HG02870 (cell line): ENCODE measurements at regions not wholly inside any gene's neighbourhood (a gene's known extent, or its start where the extent isn't known, plus 50 kb on each side); places are given as distances from the start of the nearest gene placed in this dataset.
"Not testable (repeated sequence)": the region's sequence is repeated elsewhere in the genome, so short reads cannot be mapped to it uniquely, and the experiment has no call there.

Source experiments
- ATAC-seq: cut with Tn5 transposase; IDR thresholded peaks from one replicate; pipeline ENCODE4 v1.9.1; 2021; ENCODE audit warnings: mild to moderate bottlenecking, moderate library complexity; ENCODE audit not compliant: unreplicated experiment

DNA sequence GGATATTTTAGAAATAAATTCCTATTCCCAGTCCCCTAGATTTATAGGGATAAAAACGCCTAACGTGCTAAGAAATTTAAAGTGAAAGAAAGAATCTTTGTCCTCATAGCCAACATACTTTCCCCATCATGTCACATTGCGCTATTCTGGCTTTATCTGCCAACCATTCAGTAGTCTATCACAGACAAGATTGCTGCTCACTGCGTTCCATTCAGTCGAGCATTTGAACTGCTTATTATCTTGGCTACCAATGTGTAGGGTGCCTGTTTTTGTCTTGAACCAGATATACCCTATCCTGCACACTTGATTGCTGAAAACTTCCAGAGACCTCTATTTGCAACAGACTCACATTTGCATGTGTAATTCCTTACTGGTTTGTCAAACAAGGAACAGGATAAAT is 751.5 kb downstream of the EPHA7 start:
- no peak for ATAC-seq

DNA sequence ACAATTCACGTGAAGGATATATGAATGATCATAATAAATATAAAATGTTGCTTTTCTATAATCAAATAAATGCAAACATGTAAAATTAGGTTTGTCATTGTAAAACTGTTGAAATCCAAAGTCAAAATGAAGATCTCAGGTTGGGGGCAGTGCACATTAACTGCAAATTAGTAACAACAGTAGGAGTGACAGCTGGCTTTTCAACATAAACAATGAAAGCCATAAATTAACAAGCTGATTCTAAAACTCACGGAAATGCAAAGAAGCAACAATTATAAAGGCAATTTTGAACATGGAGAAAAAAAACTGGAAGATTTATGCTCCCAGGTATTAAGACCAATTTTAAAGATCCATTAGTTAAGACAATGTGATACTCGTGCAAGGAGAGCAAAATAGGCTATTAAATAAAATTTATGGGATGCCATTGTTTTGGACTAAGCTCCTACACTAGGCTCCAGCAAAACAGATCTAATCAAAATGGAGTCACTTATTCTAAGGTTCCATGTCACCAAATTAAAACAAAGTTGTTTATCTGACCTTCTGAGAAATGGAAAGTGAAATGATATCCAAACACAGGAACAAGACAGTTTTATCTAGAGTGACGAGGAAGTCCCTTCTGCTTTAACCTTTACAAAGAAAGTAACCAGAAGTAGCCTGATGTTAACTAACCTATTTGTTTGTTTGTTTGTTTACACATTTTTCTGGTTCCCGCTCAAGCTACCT is 770.8 kb downstream of the EPHA7 start:
- no peak for ATAC-seq

- ATAC-seq = no peak
Measured at GRCh38 chr6:92647630-92648029, 771.7 kb downstream of the EPHA7 start.

GRCh38 chr6:92644104-92644791 is 775.1 kb downstream of the EPHA7 start:
- ATAC-seq = not testable (repeated sequence)

- ATAC-seq = no peak
Measured at GRCh38 chr6:92635553-92636153, 783.7 kb downstream of the EPHA7 start.

GRCh38 chr6:92634561-92634960 is 784.8 kb downstream of the EPHA7 start:
- ATAC-seq = no peak

DNA sequence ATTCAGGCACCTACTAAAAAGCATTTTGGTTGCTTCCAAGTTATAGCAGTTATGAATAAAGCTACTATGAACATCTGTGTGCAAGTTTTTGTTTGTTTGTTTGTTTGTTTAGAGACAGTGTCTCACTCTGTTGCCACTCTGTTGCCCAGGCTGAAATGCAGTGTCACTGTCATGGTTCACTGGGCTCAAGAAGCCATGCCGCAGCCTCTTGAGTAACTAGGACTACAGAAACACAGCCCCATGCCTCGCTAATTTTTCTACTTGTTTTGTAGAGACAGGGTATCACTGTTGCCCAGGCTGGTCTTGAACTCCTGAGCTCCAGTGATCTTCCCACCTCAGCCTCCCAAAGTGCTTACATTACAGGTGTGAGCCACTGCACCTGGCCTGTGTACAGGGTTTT is 795.9 kb downstream of the EPHA7 start:
- no peak for ATAC-seq

- ATAC-seq = no peak
Measured at GRCh38 chr6:92617721-92618120, 801.6 kb downstream of the EPHA7 start.

GRCh38 chr6:92608751-92609150 is 810.6 kb downstream of the EPHA7 start:
- ATAC-seq = no peak

DNA sequence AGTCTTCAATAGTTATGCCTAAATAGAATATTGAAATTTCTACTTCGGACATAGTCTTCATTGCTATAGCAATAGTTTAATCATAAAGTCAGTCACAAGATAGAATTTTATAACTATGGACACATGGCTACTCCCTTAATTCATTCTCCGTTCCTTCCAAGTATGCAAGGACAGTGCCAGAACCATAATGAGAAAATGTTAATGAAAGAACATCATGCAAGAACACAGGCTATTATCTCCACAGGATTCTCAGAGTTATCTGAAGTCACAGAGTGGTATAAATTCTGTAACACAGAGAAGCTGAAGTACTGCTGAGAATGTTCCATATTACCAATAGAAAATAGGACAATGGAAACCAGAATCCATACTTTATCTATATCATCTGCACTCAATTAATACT is 826.2 kb downstream of the EPHA7 start:
- ATAC-seq = no peak

DNA sequence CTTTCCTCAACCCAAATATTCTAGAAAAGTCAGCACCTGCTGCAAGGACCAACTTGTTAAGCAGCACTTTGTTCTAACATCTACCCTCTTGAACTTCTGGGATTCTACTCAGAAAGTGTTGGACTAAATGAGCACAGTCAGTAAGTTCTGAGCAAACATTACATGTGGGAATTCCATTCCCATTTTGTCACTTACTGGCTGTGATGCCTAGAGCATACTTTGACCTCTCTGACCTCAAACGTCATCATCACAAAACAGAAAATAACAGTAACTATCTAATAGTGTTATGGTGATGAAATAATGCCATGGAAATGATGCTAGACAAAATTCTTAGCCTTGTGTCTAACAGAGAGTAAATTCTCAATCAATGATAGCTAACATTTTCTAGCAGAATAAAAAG is 829.4 kb downstream of the EPHA7 start:
- ATAC-seq = no peak

DNA sequence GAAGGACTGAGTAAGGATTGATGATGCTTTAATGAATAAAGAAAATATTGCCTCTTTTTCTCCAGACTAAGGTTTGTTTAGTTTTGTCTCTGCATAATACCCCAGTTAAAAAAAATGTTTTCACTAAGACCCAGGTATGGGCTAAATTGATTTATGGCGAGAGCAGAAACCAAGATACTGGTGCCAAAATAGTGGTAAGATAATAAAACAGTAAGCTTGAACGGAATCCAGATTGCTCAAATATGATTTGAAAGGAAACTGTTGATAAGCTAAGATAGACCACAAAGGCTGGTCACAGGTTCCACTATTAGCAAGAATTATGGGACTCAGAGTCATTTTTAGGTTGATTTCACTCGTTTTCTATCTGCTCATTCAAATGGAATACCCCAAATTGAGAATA is 831.2 kb downstream of the EPHA7 start:
- no peak for ATAC-seq

GRCh38 chr6:92587525-92587924 is 831.8 kb downstream of the EPHA7 start:
- ATAC-seq = no peak

- ATAC-seq = no peak
Measured at GRCh38 chr6:92586236-92586977, 833.0 kb downstream of the EPHA7 start.

GRCh38 chr6:92582211-92582610 is 837.1 kb downstream of the EPHA7 start:
- no peak for ATAC-seq

DNA sequence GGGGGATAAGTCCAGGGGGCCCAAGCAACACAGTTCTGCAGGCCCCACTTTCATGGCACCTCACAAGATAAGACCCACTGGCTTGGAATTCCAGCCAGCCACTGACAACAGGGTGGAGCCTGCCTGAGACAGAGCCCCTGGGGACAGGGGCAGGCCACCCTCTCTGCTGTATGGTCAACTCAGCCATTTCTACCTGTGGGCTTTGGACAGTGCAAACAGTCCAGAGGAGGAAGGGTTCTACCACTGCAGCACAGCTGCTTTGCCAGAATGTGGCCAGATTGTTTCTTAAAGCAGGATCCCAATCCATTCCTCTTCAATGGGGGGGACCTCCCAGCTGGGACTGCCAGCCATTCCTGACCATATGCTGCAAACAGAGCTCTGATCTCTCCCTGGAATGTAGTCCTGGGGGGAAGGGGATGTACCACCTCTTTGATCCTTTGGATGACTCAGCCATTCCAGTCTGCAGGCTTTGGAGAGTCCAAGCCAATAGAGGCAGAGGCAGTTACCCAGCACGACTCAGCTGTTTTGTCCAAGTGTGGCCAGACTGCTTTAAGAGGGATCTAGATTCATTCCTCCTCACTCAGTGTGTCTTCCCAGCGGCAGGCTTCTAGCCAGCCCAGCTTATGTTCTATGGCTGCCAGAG is 842.2 kb downstream of the EPHA7 start:
- ATAC-seq = no peak

DNA sequence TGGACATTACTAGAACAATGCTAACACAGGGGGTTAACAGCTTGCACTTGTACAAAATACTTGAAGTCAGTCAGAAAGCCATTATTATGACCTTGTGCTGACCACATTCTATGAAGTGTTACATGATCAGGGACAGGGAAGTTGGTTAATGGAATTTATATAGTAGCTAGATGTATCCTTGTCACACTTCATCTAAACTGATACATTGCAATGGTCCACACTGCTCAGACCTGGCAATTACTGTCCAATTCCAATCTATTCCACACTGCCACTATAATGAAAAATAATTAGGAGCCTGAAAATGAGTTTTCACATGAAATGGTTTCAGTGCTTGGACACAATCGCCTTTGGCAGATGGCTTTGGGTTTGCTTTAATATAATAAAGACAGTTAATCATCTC is 850.8 kb downstream of the EPHA7 start:
- no peak for ATAC-seq

- ATAC-seq = no peak
Measured at GRCh38 chr6:92566632-92567031, 852.7 kb downstream of the EPHA7 start.

GRCh38 chr6:92564376-92564775 is 855.0 kb downstream of the EPHA7 start:
- ATAC-seq = no peak

DNA sequence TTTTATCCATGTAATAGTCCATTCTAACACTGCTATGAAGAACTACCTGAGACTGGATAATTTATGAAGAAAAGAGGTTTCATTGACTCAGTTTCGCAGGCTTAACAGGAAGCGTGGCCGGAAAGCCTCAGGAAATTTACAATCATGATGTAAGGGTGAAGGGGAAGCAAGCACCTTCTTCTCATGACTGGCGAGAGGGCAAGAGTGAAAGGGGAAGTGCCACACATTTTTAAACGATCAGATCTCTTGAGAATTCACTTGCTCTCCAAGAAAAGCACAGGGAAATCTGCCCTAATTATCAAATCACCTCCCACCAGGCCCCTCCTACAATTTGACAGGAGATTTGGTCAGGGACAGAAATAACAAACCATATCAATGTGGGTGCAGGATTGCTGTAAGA is 859.7 kb downstream of the EPHA7 start:
- ATAC-seq = no peak

DNA sequence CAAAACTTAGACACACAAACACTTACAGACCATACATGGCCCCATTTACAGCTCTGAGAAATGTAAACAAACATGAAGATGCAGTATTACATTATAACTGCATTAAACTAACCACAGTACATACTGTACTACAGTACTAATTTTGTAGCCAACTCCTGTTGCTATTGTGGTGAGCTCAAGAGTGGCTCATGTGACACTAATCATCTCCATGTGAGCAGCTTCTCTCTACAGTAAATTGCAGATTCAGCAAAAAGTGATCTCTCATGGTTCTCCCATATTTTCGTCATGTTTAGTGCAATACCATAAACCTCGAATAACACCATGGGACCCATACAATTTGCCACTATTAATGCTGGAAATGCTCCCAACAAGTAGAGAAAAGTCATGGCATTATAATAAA is 860.4 kb downstream of the EPHA7 start:
- no peak for ATAC-seq
